GM11168 (cell line): ENCODE measurements at regions not wholly inside any gene's neighbourhood (a gene's known extent, or its start where the extent isn't known, plus 50 kb on each side); places are given as distances from the start of the nearest gene placed in this dataset.

Source experiments
- in situ Hi-C: fragments of 300-500 bp; cut with MboI; formaldehyde crosslinking; loops from one replicate; pipeline ENCODE4 v1.12.0; 2022; ENCODE audit warnings: low sequenced_read_pairs; ENCODE audit not compliant: unreplicated experiment

DNA sequence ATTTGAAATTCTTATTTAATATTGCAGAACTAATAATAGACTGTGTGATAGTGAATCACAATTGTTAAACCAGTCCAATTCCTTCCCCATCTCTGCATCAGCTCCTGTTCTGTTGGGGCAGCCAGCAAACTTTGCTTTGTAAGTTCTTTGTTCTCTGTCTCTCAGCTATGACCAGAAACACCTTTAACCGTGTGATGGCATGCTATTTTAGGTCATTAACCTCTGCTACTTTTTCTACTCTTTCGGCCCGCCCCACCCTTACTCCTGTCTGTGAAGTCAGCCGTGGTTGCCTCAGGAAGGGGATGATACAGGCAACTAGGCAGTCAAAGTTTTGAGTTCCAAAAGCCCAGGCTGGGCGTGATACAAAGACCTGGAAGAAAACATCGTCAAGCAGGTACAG is 51.3 kb upstream of the EGFL6 start:
- in situ Hi-C loops, result loop anchor here (25.0 kb wide), 1 partner anchor 519 kb away; the partner anchor contains the start of gene GEMIN8

- in situ Hi-C loops, result loop anchor here (25.0 kb wide), 1 partner anchor 522 kb away; the partner anchor contains the start of gene GEMIN8
Observed at GRCh38 chrX:13515211-13515930, 54.0 kb upstream of the EGFL6 start.

DNA sequence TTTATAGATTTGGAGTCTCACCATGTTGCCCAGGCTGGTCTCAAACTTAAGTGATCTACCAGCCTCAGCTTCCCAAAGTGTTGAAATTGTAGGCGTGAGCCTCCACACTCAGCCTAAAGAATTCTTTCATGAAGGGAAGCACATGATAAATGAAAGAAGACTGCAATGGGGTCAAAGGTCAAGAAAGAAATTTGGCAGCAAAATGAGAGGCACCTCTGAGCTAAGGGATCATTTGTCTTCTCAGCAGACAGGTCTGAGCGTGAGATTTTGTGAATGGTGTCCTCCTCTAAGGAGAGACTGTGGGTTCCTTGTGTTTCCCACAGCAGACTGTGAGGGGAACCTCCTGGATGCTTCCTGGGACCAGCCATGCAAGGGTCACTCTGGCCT is 57.5 kb upstream of the EGFL6 start:
- in situ Hi-C loops, result loop anchor here (25.0 kb wide), 1 partner anchor 525 kb away; the partner anchor contains the start of gene GEMIN8

DNA sequence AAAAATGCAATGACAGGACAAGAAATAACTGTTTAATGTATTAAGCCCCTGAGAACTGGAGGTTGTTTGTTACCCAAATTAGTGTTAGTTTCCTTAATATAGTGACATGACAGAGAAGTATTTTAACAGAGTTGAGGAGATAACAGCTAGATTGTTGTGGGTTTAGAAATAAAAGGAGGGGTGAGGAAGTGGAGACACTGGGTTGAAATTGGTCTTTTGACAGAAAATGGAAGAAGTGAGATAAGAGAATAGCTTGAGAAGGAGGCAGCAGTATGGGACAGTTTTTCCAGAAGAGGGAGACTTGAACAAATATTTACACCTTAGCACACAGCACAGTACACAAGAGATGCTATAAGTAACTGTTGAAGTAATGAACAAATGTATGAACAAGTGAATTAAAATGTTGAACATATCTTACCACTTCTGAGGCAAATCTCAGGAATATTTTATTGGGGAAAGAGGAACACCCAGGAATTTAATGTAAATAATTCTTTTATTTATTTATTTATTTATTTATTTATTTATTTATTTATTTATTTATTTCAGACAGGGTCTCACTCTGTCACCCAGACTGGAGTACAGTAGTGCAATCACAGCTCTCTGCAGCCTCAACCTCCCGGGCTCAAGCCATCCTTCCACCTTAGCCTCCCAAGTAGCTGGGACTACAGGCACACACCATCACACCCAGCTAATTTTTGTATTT is 58.0 kb upstream of the EGFL6 start:
- in situ Hi-C loops, result loop anchor here (25.0 kb wide), 1 partner anchor 526 kb away; the partner anchor contains the start of gene GEMIN8

DNA sequence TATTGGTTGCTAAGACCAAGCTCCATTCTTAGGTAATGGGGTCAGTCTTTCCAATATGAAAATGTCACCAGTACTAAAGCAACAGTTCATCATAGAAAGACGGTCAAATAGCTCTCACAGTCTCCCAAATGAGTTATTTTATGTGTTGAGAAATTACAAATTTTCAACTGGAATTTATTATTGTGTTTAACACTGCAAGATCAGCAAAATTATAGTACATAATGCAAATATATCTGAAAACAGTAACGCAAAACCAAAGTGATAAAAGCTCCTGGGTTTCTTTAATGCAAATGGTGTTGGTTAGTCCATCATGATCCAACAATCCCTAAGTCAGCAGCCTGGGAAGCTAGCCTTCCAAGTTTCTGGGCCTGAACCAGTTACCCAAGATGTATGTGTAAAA is 61.5 kb upstream of the EGFL6 start:
- in situ Hi-C loops, result loop anchor here (5.0 to 25.0 kb wide), 2 partner anchors 139 to 529 kb away; partner anchors contain the start of gene GEMIN8

- in situ Hi-C loops, result loop anchor here (5.0 to 25.0 kb wide), 2 partner anchors 141 to 531 kb away; partner anchors contain the start of gene GEMIN8
Observed at GRCh38 chrX:13506574-13506973, 62.8 kb upstream of the EGFL6 start.

- in situ Hi-C loops, result loop anchor here (25.0 kb wide), 1 partner anchor 535 kb away; the partner anchor contains the start of gene GEMIN8
Observed at GRCh38 chrX:13502590-13502989, 66.8 kb upstream of the EGFL6 start.

DNA sequence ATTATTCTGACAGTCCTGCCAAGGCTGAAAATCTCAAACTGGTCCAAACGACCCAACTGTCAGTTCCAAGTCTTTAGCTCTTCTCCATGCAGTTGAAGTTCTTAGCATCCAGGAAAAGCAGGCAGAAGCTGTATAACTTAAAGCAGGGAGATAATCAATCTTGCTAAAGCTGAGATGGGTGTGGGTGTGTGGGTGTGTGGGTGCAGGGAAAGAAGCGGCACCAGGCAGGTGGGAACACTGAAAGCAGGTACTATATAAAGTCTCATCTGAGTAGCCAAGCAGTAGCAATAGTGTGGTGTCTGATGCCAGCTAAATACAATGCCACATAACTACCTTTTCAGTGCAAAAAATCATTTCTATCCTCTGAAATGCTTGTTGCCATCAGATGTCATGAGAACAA is 69.7 kb upstream of the EGFL6 start:
- in situ Hi-C loops, result loop anchor here (10.0 to 25.0 kb wide), 3 partner anchors 237 to 555 kb away; partner anchors contain the start of gene GEMIN8

DNA sequence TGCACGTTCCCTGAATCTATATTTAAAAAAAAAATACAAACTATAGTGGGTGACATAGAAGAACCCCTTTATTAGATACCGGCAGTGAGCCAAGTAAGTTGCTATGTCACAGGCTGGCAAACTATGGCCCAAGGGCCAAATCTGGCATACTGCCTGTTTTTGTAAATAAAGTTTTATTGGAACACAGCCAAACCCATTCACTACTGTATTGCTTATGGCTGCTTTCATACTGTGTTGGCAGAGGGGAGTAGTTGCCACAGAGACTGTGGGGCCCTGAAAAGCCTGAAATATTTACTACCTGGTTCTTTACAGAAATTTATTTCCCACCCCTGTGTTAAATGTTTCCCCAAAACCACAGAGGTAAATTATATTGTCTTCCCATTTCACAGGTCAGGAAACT is 71.2 kb upstream of the EGFL6 start:
- in situ Hi-C loops, result loop anchor here (10.0 to 25.0 kb wide), 2 partner anchors 236 to 553 kb away; no protein-coding TSS in a partner anchor

- in situ Hi-C loops, result loop anchor here (10.0 to 25.0 kb wide), 2 partner anchors 233 to 550 kb away; no protein-coding TSS in a partner anchor
Observed at GRCh38 chrX:13495232-13495631, 74.2 kb upstream of the EGFL6 start.

- in situ Hi-C loops, result loop anchor here (10.0 to 25.0 kb wide), 2 partner anchors 232 to 550 kb away; no protein-coding TSS in a partner anchor
Observed at GRCh38 chrX:13494562-13494961, 74.8 kb upstream of the EGFL6 start.

- in situ Hi-C loops, result loop anchor here (10.0 to 25.0 kb wide), 2 partner anchors 231 to 549 kb away; no protein-coding TSS in a partner anchor
Observed at GRCh38 chrX:13493659-13494058, 75.7 kb upstream of the EGFL6 start.

GRCh38 chrX:13492286-13492685 is 77.1 kb upstream of the EGFL6 start:
- in situ Hi-C loops, result loop anchor here (10.0 to 25.0 kb wide), 2 partner anchors 230 to 547 kb away; no protein-coding TSS in a partner anchor

DNA sequence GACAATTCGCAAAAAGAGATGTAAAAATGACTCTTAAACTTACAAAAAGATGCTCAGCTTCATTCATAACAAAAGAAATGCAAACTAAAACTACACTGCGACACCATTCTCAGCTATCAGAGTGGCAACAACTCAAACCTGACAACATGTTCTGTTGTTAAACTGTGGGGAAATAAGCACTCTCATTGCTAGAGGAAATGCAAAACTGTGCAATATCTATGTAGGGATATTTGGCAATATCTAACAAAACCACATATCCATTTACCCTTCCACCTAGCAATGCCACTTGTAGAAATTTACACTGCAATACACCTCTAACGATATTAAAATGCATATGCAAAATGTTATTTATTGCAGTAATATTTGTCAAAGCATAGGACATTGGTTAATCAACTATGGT is 78.3 kb upstream of the EGFL6 start:
- in situ Hi-C loops, result loop anchor here (10.0 to 25.0 kb wide), 2 partner anchors 229 to 546 kb away; no protein-coding TSS in a partner anchor

DNA sequence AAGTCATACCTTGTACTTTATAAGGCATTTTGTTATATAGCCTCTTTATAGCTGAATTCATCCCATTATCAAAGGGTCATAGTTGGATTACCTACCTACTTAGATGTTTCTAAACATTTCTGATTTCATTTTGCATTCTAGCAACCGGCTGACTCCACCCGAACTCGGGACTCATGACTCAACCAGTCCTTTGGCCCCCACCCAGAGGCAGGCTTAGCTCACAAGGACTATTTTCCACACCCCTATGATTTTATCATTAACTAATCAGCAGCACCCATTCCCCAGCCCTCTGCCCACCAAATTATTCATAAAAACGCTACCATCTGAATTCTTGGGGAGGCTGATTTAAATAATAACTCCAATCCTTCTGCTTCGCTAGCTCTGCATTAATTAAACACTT is 79.9 kb upstream of the EGFL6 start:
- in situ Hi-C loops, result loop anchor here (10.0 to 25.0 kb wide), 2 partner anchors 227 to 395 kb away; no protein-coding TSS in a partner anchor

GRCh38 chrX:13487731-13488505 is 81.5 kb upstream of the EGFL6 start:
- in situ Hi-C loops, result loop anchor here (10.0 to 25.0 kb wide), 2 partner anchors 226 to 393 kb away; no protein-coding TSS in a partner anchor

DNA sequence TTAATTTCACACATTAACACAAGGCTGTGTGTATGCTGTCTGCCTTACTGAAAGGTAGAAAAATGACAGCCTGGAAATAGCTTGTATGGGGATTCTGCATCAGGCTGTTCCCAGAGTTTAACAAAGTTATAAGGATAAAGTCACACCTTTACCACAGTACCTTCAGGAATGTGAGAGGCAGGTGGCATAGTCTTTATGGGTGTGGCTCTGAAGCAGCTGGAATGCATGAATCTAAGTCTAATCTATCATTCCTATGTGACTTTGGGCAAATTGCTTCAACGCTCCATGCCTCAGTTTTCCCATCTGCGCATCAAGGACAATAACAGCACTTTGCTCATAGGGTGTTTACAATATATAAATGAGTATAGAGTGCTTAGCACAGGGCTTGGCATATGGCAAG is 84.2 kb upstream of the EGFL6 start:
- in situ Hi-C loops, result loop anchor here (10.0 to 25.0 kb wide), 2 partner anchors 223 to 390 kb away; no protein-coding TSS in a partner anchor

DNA sequence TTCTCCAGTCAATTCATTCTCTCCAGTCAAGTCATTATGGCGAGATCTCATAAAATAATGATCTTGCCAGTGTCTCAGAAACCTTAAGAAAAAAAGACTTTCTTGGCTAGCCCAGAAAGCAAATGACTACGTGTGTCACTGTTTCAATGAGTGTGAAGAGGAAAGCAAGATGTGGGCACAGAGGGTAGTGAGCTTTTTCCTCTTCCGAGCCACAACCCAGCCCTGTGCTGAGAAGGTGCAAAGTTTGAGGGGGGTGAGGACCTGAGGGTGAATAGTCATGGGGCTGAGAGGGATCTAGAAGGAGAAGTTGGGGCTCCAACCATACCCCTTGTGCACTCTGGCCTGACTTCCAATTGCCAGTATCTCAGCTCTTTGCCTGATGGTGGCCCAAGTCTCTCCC is 85.6 kb upstream of the EGFL6 start:
- in situ Hi-C loops, result loop anchor here (10.0 to 25.0 kb wide), 2 partner anchors 221 to 389 kb away; no protein-coding TSS in a partner anchor

- in situ Hi-C loops, result loop anchor here (10.0 to 25.0 kb wide), 2 partner anchors 221 to 388 kb away; no protein-coding TSS in a partner anchor
Observed at GRCh38 chrX:13482746-13483541, 86.5 kb upstream of the EGFL6 start.
